Prostate gland (tissue), 2 donors: ENCODE measurements at regions not wholly inside any gene's neighbourhood (a gene's known extent, or its start where the extent isn't known, plus 50 kb on each side); places are given as distances from the start of the nearest gene placed in this dataset.
"Not testable (repeated sequence)": the region's sequence is repeated elsewhere in the genome, so short reads cannot be mapped to it uniquely, and the experiment has no call there.

Source experiments
- CTCF ChIP-seq, 4 experiments: fragments of 200-600 bp in 2 of 4; fragments of 450-650 bp in 2 of 4; sonication (generic) in 2 of 4; IDR thresholded peaks; 1 replicate in 3 of 4; 2 replicates in 1 of 4; pipeline ENCODE4 v1.5.1; 2016 to 2019; ENCODE audit warnings: antibody characterized with exemption in 4 of 4, mild to moderate bottlenecking in 2 of 4, moderate library complexity in 2 of 4
- POLR2AphosphoS5 ChIP-seq: sonication (generic); formaldehyde crosslinking; IDR thresholded peaks from one replicate; pipeline ENCODE4 v1.6.1; 2017; ENCODE audit warnings: antibody characterized with exemption

DNA sequence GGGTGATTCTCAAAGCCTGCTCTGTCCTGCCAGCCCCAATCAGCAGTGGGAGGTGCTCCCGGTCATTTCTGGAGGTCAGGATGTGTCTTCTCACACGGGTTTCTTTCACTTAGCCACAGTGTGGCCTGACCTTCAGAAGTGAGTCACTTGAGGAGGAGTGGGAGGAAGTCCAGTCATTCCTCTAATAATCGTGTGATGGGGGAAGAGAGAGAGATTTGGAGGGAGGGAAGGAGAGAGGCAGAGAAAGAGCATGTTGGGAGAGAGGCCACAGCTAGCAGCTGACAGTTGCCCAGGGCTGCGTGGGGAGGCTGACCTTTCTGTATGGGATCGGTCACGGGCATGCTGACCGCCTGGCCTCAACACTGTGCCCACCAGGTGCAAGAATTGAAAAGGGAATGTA is 139.9 kb downstream of the NPIPB11 start:
- TF ChIP-seq POLR2AphosphoS5; CTCF (IDR thresholded peaks at IDR 0.05): not testable (repeated sequence)
